ENCODE measurements at regions not wholly inside any gene's neighbourhood (a gene's known extent, or its start where the extent isn't known, plus 50 kb on each side); places are given as distances from the start of the nearest gene placed in this dataset.

GRCh38 chr6:24995270-24995669 lies 59.5 kb upstream of the RIPOR2 start:
- FAIRE-seq (no peak), DNase-seq (ENCODE audit: insufficient read length, low spot score) (no peak)
- TF ChIP-seq CTCF (IDR thresholded peaks at IDR 0.05; ENCODE audit: insufficient read depth, missing control alignments): no peak

DNA sequence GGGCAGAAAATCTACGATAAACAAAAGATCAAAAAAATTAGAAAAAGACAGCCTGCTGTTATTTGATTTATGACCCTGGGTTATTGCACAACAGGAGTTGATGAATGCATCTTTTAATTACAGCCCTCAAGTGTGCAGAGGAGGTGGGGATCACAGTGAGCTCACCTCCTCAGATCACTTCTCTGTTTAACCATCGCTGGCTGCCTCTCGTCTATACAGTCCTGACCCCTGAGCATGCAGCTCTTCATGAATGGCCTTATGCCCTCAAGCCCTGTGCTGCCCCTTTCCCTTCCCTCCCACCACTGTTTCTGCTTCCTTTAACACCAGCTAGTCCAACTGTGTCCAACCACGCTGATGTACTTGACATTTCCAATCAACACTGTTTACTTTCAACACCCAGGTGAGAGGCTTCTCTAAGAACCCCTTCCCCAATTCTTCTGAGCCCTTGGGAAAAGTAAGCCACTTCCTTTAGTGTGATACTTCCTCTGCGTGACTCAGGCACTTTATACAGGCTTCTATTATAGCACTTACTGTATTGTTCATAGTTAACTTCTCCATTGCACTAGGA lies 60.6 kb upstream of the RIPOR2 start:
- FAIRE-seq (no peak), DNase-seq (ENCODE audit: insufficient read length, low spot score) (no peak)
- TF ChIP-seq CTCF (IDR thresholded peaks at IDR 0.05; ENCODE audit: insufficient read depth, missing control alignments): no peak

GRCh38 chr6:24997231-24997630 lies 61.5 kb upstream of the RIPOR2 start:
- DNase-seq (ENCODE audit: insufficient read length, low spot score) (no peak), FAIRE-seq (no peak)
- no peak for TF ChIP-seq CTCF (IDR thresholded peaks at IDR 0.05; ENCODE audit: insufficient read depth, missing control alignments)

DNA sequence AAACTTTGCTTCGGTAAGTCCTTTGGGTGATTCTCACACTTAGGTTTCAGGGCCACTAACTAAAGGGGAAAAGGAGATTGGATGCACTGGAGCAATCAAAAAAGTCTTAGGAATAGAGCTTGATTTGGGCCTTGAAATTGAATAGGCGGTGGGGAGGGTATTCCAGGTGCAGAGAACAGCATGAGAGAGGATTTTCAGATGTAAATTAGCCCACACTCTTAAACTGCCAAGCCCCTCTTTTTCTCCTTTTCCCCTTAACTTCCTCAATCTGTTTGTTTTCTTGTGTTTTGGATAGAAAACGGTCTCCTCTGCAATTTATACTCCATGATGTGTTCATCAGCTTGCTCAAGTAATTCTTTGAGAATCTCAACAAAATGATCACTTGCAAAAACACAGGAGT lies 62.1 kb upstream of the RIPOR2 start:
- FAIRE-seq (no peak), DNase-seq (ENCODE audit: insufficient read length, low spot score) (no peak)
- TF ChIP-seq CTCF (IDR thresholded peaks at IDR 0.05; ENCODE audit: insufficient read depth, missing control alignments): no peak

DNA sequence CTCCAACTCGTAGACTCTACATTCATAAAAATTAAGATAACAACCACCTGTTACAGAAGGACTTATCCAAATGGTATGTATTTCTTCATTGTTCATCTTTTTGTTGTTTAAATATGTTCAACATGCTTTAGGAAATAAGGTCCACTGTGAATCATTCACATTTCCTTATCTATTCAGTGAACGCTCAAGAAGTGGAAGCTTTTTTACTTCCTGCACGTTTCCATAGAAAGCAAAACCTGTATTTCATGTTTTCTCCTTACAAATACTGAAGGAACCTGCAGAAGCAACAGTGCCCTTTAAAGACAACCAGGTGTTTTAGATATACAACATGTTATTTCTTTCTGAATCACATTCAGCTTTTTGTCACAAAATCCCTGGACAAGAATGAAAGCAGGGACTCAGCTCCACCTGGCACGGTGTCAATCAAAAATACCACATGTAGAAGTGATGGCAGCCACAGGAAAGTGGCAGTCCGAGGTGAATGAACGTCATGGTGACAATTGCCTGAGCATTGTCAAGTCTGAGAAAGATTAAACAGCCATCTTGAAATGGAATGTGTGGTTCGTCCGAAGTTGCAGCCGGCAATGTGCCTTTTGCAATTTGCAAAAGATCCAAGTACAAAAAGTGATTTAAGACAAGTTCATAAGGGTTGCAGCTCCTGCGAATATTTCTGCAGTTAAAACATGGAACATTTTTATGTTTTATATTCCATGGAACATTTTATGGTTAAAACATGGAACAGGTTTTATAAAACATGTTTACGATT lies 66.7 kb upstream of the RIPOR2 start:
- no peak for TF ChIP-seq CTCF (IDR thresholded peaks at IDR 0.05; ENCODE audit: insufficient read depth, missing control alignments)
- FAIRE-seq: no peak
- DNase-seq (ENCODE audit: insufficient read length, low spot score): no peak

GRCh38 chr6:25004357-25004756 lies 68.6 kb upstream of the RIPOR2 start:
- FAIRE-seq (no peak), DNase-seq (ENCODE audit: insufficient read length, low spot score) (no peak)
- TF ChIP-seq CTCF (IDR thresholded peaks at IDR 0.05; ENCODE audit: insufficient read depth, missing control alignments): no peak

- DNase-seq (ENCODE audit: insufficient read length, low spot score) (no peak), FAIRE-seq (no peak)
Observed at GRCh38 chr6:25005010-25005409, 69.2 kb upstream of the RIPOR2 start.

More at GRCh38 chr6:25005010-25005409, 69.2 kb upstream of the RIPOR2 start:
- TF ChIP-seq CTCF (IDR thresholded peaks at IDR 0.05; ENCODE audit: insufficient read depth, missing control alignments): no peak
